ENCODE measurements at regions not wholly inside any gene's neighbourhood (a gene's known extent, or its start where the extent isn't known, plus 50 kb on each side); places are given as distances from the start of the nearest gene placed in this dataset.

DNA sequence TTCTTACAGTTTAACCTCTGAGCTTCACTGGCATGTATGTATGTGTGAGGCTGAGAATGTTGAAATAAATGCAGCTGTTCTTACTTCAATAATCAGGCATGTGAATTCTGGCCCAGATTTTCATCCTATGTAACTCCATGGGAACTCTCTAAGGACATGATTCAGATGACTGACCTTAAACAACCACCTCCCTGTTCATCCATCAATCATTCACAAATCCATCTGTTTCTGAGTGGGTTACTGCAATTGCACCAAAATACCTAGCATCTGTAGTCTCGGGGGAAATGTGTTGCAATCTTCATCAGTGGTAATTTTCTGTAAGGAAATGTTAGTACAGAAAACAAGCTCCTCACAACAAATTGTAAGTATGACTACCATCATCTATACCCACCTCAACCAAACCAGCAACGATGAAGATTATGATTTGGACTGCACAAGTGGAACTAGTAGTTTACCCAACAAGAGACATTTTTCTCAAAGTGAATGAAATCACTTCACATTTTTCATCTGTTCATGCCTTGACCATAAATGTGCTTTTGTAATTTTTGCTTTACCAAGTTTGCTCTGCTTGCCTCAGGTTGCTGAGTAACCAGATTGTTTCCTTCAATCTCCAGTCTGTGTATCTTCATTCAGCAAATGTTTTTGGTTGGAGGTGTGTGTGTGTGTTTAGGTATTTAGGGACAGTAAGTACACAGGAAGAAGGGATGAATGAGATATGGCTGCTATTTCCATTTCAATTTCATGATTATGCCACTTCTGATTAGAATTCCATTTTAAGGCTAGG lies 65.7 kb upstream of the FZD8 start:
- FAIRE-seq (no peak), DNase-seq (ENCODE audit: low read depth) (no peak)
- H3K9me3 ChIP-seq (ENCODE audit: insufficient read depth, low read depth, low read length): peaks cover 2% of the 10 kb centered on the region
- H3K4me2 ChIP-seq (ENCODE audit: low read length): no peak overlapping the region
- H4K20me1 ChIP-seq (ENCODE audit: insufficient read depth, low read length): no peaks in the 10 kb centered on the region
- peaks cover 1% of the 10 kb centered on the region for H3K9me3 Mint-ChIP-seq (ENCODE audit: unreplicated experiment)
- no peak overlapping the region for H2AFZ ChIP-seq (ENCODE audit: low read depth, low read length)
- H3K9ac ChIP-seq (ENCODE audit: low read length): no peak overlapping the region
- H3K36me3 ChIP-seq (ENCODE audit: insufficient read depth, low read length): no peaks in the 10 kb centered on the region
- H3K4me1 Mint-ChIP-seq (ENCODE audit: low read depth, unreplicated experiment): peaks cover 3% of the 10 kb centered on the region
- H3K27me3 ChIP-seq (ENCODE audit: insufficient read depth, low read length): no peaks in the 10 kb centered on the region
- no peaks in the 10 kb centered on the region for H3K4me1 ChIP-seq (ENCODE audit: insufficient read depth, low read length)
- no peak overlapping the region for H3K4me3 ChIP-seq (ENCODE audit: insufficient read depth, low read depth, low read length)
- H3K27ac Mint-ChIP-seq (ENCODE audit: unreplicated experiment): no peak overlapping the region
- no peak overlapping the region for H3K4me3 Mint-ChIP-seq (ENCODE audit: unreplicated experiment)
- TF ChIP-seq, protein P1, sequence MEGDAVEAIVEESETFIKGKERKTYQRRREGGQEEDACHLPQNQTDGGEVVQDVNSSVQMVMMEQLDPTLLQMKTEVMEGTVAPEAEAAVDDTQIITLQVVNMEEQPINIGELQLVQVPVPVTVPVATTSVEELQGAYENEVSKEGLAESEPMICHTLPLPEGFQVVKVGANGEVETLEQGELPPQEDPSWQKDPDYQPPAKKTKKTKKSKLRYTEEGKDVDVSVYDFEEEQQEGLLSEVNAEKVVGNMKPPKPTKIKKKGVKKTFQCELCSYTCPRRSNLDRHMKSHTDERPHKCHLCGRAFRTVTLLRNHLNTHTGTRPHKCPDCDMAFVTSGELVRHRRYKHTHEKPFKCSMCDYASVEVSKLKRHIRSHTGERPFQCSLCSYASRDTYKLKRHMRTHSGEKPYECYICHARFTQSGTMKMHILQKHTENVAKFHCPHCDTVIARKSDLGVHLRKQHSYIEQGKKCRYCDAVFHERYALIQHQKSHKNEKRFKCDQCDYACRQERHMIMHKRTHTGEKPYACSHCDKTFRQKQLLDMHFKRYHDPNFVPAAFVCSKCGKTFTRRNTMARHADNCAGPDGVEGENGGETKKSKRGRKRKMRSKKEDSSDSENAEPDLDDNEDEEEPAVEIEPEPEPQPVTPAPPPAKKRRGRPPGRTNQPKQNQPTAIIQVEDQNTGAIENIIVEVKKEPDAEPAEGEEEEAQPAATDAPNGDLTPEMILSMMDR (IDR thresholded peaks at IDR 0.05; ENCODE audit: insufficient read depth, low read depth, low read length): no peak
- TF ChIP-seq EZH2 (IDR thresholded peaks at IDR 0.05; ENCODE audit: insufficient read depth, low read length): no peak
- no peaks in the 10 kb centered on the region for H3K79me2 ChIP-seq (ENCODE audit: insufficient read depth, low read length)
- H3K36me3 Mint-ChIP-seq (ENCODE audit: low read depth, unreplicated experiment): no peaks in the 10 kb centered on the region
- H3K27me3 Mint-ChIP-seq (ENCODE audit: low read depth, unreplicated experiment): no peaks in the 10 kb centered on the region
- no peak overlapping the region for H3K27ac ChIP-seq (ENCODE audit: low read depth, low read length)

DNA sequence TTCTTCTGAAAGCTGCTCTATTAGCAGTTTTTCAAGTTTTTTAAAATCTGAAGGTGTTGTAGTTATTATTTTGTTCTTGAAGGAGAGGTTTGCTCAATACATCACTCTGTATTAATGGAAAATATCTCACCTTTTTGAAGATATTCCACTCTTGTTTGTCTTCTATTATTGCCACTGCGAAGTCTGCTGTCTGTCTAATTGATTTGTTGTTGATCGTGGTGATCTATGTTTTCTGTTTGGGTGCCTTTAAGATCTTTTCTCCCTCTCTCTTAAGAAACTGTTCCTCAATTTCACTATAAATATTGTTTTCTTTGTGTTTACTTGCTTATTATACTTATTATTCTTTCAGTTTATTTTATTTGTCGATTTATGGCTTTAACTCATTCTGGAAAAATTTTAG lies 64.9 kb upstream of the FZD8 start:
- H2AFZ ChIP-seq (ENCODE audit: low read depth, low read length): no peak overlapping the region
- H3K9ac ChIP-seq (ENCODE audit: low read length): no peak overlapping the region
- DNase-seq (ENCODE audit: low read depth) (no peak), FAIRE-seq (no peak)
- no peaks in the 10 kb centered on the region for H3K4me1 ChIP-seq (ENCODE audit: insufficient read depth, low read length)
- H4K20me1 ChIP-seq (ENCODE audit: insufficient read depth, low read length): no peaks in the 10 kb centered on the region
- Mint-ChIP-seq H3K4me3 (ENCODE audit: unreplicated experiment) (no peak overlapping the region), H3K27ac (ENCODE audit: unreplicated experiment) (no peak overlapping the region), H3K4me1 (ENCODE audit: low read depth, unreplicated experiment) (no peaks in the 10 kb centered on the region), H3K27me3 (ENCODE audit: low read depth, unreplicated experiment) (no peaks in the 10 kb centered on the region), H3K9me3 (ENCODE audit: unreplicated experiment) (peaks cover 1% of the 10 kb centered on the region), H3K36me3 (ENCODE audit: low read depth, unreplicated experiment) (no peaks in the 10 kb centered on the region)
- peaks cover 2% of the 10 kb centered on the region for H3K9me3 ChIP-seq (ENCODE audit: insufficient read depth, low read depth, low read length)
- no peak for TF ChIP-seq EZH2 (IDR thresholded peaks at IDR 0.05; ENCODE audit: insufficient read depth, low read length)
- TF ChIP-seq, protein P1 (IDR thresholded peaks at IDR 0.05; ENCODE audit: insufficient read depth, low read depth, low read length): no peak
- no peaks in the 10 kb centered on the region for H3K27me3 ChIP-seq (ENCODE audit: insufficient read depth, low read length)
- no peak overlapping the region for H3K27ac ChIP-seq (ENCODE audit: low read depth, low read length)
- H3K36me3 ChIP-seq (ENCODE audit: insufficient read depth, low read length): no peaks in the 10 kb centered on the region
- H3K4me3 ChIP-seq (ENCODE audit: insufficient read depth, low read depth, low read length): no peak overlapping the region
- H3K79me2 ChIP-seq (ENCODE audit: insufficient read depth, low read length): no peaks in the 10 kb centered on the region
- H3K4me2 ChIP-seq (ENCODE audit: low read length): no peak overlapping the region

DNA sequence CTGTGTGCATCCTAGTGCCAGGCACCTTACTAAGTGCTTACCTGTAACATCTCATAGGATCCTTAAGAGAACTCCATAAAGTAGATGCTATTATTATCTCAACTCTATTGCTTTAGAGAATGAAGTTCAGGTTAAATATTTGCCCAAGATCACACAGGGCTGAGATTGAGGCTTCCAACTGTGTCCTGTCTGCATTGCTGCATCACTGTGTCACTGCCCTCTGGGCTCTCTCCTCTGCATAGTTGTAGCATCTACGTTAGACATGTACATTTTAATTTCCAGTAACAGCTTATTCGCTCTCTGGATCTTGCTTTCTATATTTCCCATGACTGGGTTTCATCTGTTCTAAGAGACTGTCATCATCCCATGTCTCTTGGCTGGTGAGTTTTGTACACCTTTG lies 63.6 kb upstream of the FZD8 start:
- Histone ChIP-seq H2AFZ (ENCODE audit: low read depth, low read length) (no peak overlapping the region), H4K20me1 (ENCODE audit: insufficient read depth, low read length) (no peaks in the 10 kb centered on the region), H3K4me3 (ENCODE audit: insufficient read depth, low read depth, low read length) (no peak overlapping the region), H3K9ac (ENCODE audit: low read length) (no peak overlapping the region), H3K4me1 (ENCODE audit: insufficient read depth, low read length) (no peaks in the 10 kb centered on the region), H3K36me3 (ENCODE audit: insufficient read depth, low read length) (no peaks in the 10 kb centered on the region), H3K79me2 (ENCODE audit: insufficient read depth, low read length) (no peaks in the 10 kb centered on the region), H3K27ac (ENCODE audit: low read depth, low read length) (no peak overlapping the region), H3K27me3 (ENCODE audit: insufficient read depth, low read length) (no peaks in the 10 kb centered on the region), H3K9me3 (ENCODE audit: insufficient read depth, low read depth, low read length) (peaks cover 8% of the 10 kb centered on the region), H3K4me2 (ENCODE audit: low read length) (no peak overlapping the region)
- Mint-ChIP-seq H3K4me1 (ENCODE audit: low read depth, unreplicated experiment) (no peaks in the 10 kb centered on the region), H3K27me3 (ENCODE audit: low read depth, unreplicated experiment) (peaks cover 5% of the 10 kb centered on the region), H3K4me3 (ENCODE audit: unreplicated experiment) (no peak overlapping the region), H3K27ac (ENCODE audit: unreplicated experiment) (no peak overlapping the region), H3K36me3 (ENCODE audit: low read depth, unreplicated experiment) (no peaks in the 10 kb centered on the region), H3K9me3 (ENCODE audit: unreplicated experiment) (peaks cover 2% of the 10 kb centered on the region)
- no peak for TF ChIP-seq EZH2 (IDR thresholded peaks at IDR 0.05; ENCODE audit: insufficient read depth, low read length)
- TF ChIP-seq, protein P1 (IDR thresholded peaks at IDR 0.05; ENCODE audit: insufficient read depth, low read depth, low read length): no peak
- FAIRE-seq (no peak), DNase-seq (ENCODE audit: low read depth) (no peak)

All from astrocyte (in vitro differentiated cells and primary cell).